ENCODE measurements at regions not wholly inside any gene's neighbourhood (a gene's known extent, or its start where the extent isn't known, plus 50 kb on each side); places are given as distances from the start of the nearest gene placed in this dataset.

- TF ChIP-seq CTCF (IDR thresholded peaks at IDR 0.05; ENCODE audit: low read depth, low read length, poor library complexity, severe bottlenecking) = no peak
- TF ChIP-seq EZH2phosphoT487 (IDR thresholded peaks at IDR 0.05; ENCODE audit: borderline replicate concordance, low read length) = no peak
These were observed 369.5 kb upstream of the CELF4 start for GRCh38 chr18:37935086-37935485.

Measured in DOHH2 (cell line).